Tibial nerve (tissue), 4 donors: ENCODE measurements at regions not wholly inside any gene's neighbourhood (a gene's known extent, or its start where the extent isn't known, plus 50 kb on each side); places are given as distances from the start of the nearest gene placed in this dataset.

Experiments used
- DNase-seq, 2 donors: peaks; one replicate each; pipeline ENCODE4 v3.0.0-alpha.2; 2019; ENCODE audit warnings: low spot score in 2 of 2
- H3K27ac ChIP-seq, 4 donors: fragments of 200-600 bp; sonication (generic) in 3 of 4; one replicate each; pipeline ENCODE4 v1.5.1; 2017 to 2019; ENCODE audit warnings: mild to moderate bottlenecking in 1 of 4
- H3K27me3 ChIP-seq, 2 donors: fragments of 200-600 bp; sonication (generic) in 1 of 2; one replicate each; pipeline versions ENCODE4 v1.5.1 to v1.6.0; 2017 to 2019
- H3K36me3 ChIP-seq, 3 donors: fragments of 200-600 bp; sonication (generic); one replicate each; pipeline ENCODE4 v1.5.1; 2018 to 2019
- H3K4me1 ChIP-seq, 4 donors: fragments of 200-600 bp; sonication (generic) in 3 of 4; one replicate each; pipeline ENCODE4 v1.5.1; 2017 to 2019
- H3K4me3 ChIP-seq, 4 donors: fragments of 200-600 bp; sonication (generic) in 3 of 4; one replicate each; pipeline ENCODE4 v1.5.1; 2017 to 2019; ENCODE audit warnings: mild to moderate bottlenecking in 1 of 4, moderate library complexity in 1 of 4
- H3K9me3 ChIP-seq, 4 donors: fragments of 200-600 bp; sonication (generic) in 3 of 4; one replicate each; pipeline ENCODE4 v1.5.1; 2017 to 2019
- CTCF ChIP-seq, 5 experiments: fragments of 200-600 bp in 3 of 5; fragments of 450-650 bp in 2 of 5; sonication (generic) in 3 of 5; IDR thresholded peaks; one replicate each; pipeline ENCODE4 v1.5.1; 2016 to 2019; ENCODE audit warnings: antibody characterized with exemption in 5 of 5, mild to moderate bottlenecking in 3 of 5, moderate library complexity in 2 of 5
- EP300 ChIP-seq, 2 donors: sonication (generic); formaldehyde crosslinking; IDR thresholded peaks; one replicate each; pipeline ENCODE4 v1.6.1; 2017; ENCODE audit warnings: antibody characterized with exemption in 2 of 2, mild to moderate bottlenecking in 1 of 2
- POLR2A ChIP-seq, 2 donors: fragments of 450-650 bp; IDR thresholded peaks; one replicate each; pipeline ENCODE4 v1.6.1; 2017; ENCODE audit warnings: antibody characterized with exemption in 2 of 2, mild to moderate bottlenecking in 2 of 2, moderate library complexity in 2 of 2
- WGBS, 2 donors: methylation state at CpG; one replicate each; pipeline ENCODE4 v1.1.5; 2018; 5-methylcytosine and 5-hydroxymethylcytosine counted together

GRCh38 chr2:15799432-15799827 lies 140.9 kb upstream of the MYCN start:
- H3K36me3 ChIP-seq, result no peaks in the 10 kb centered on the region
- H3K4me1 ChIP-seq, result peaks cover 0 to 50% (median 9%) of the 10 kb centered on the region in 4 donors
- WGBS, 2 donors, result 84 to 89% methylated on average over 3 of the region's 3 CpGs
- TF ChIP-seq EP300 (IDR thresholded peaks at IDR 0.05) (no peak), POLR2A (IDR thresholded peaks at IDR 0.05) (no peak), CTCF (IDR thresholded peaks at IDR 0.05) (no peak)
- no peaks in the 10 kb centered on the region for H3K27me3 ChIP-seq
- peak overlapping the region in 2 of 4 donors; percentile 70 to 72 for H3K27ac ChIP-seq
- no peak for DNase-seq
- H3K9me3 ChIP-seq, result no peaks in the 10 kb centered on the region
- H3K4me3 ChIP-seq, result no peak overlapping the region

GRCh38 chr2:15800495-15801329 lies 139.6 kb upstream of the MYCN start:
- Histone ChIP-seq H3K9me3 (no peaks in the 10 kb centered on the region), H3K36me3 (no peaks in the 10 kb centered on the region), H3K27ac (peak overlapping the region in 2 of 4 donors; percentile 70 to 72), H3K27me3 (no peaks in the 10 kb centered on the region), H3K4me1 (peaks cover 0 to 41% (median 9%) of the 10 kb centered on the region in 4 donors), H3K4me3 (no peak overlapping the region)
- peak; percentile 7 to 38 for DNase-seq
- no peak for TF ChIP-seq POLR2A (IDR thresholded peaks at IDR 0.05)
- TF ChIP-seq EP300 (IDR thresholded peaks at IDR 0.05), result peak; percentile 51 to 94
- WGBS, 2 donors, result 53 to 54% methylated on average over 17 of the region's 17 CpGs

GRCh38 chr2:15801439-15801838 lies 138.9 kb upstream of the MYCN start:
- Histone ChIP-seq H3K9me3 (no peaks in the 10 kb centered on the region), H3K4me3 (no peak overlapping the region), H3K27me3 (no peaks in the 10 kb centered on the region), H3K4me1 (peaks cover 0 to 34% (median 9%) of the 10 kb centered on the region in 4 donors), H3K36me3 (no peaks in the 10 kb centered on the region), H3K27ac (peak overlapping the region in 2 of 4 donors; percentile 25 to 53)
- DNase-seq, result no peak
- 94 to 95% methylated on average over 14 of the region's 14 CpGs for WGBS, 2 donors
- TF ChIP-seq POLR2A (IDR thresholded peaks at IDR 0.05) (no peak), CTCF (IDR thresholded peaks at IDR 0.05) (no peak), EP300 (IDR thresholded peaks at IDR 0.05) (no peak)

GRCh38 chr2:15801904-15802303 lies 138.4 kb upstream of the MYCN start:
- TF ChIP-seq EP300 (IDR thresholded peaks at IDR 0.05), result no peak
- no peak for TF ChIP-seq POLR2A (IDR thresholded peaks at IDR 0.05)
- TF ChIP-seq CTCF (IDR thresholded peaks at IDR 0.05), result no peak
- 87 to 91% methylated on average over 6 of the region's 6 CpGs for WGBS, 2 donors
- H3K9me3 ChIP-seq, result no peaks in the 10 kb centered on the region
- no peak for DNase-seq
- peaks cover 0 to 34% (median 9%) of the 10 kb centered on the region in 4 donors for H3K4me1 ChIP-seq
- no peak overlapping the region for H3K4me3 ChIP-seq
- H3K36me3 ChIP-seq, result no peaks in the 10 kb centered on the region
- H3K27me3 ChIP-seq, result no peaks in the 10 kb centered on the region
- H3K27ac ChIP-seq, result peak overlapping the region in 2 of 4 donors; percentile 25 to 53

GRCh38 chr2:15802657-15803542 lies 137.4 kb upstream of the MYCN start:
- no peaks in the 10 kb centered on the region for H3K36me3 ChIP-seq
- H3K4me1 ChIP-seq, result peaks cover 0 to 32% (median 9%) of the 10 kb centered on the region in 4 donors
- no peaks in the 10 kb centered on the region for H3K27me3 ChIP-seq
- 41 to 50% methylated on average over 10 of the region's 10 CpGs for WGBS, 2 donors
- H3K4me3 ChIP-seq, result no peak overlapping the region
- H3K27ac ChIP-seq, result peak overlapping the region in 1 of 4 donors; percentile 53
- DNase-seq, result no peak
- no peaks in the 10 kb centered on the region for H3K9me3 ChIP-seq
- TF ChIP-seq CTCF (IDR thresholded peaks at IDR 0.05), result no peak
- no peak for TF ChIP-seq POLR2A (IDR thresholded peaks at IDR 0.05)
- no peak for TF ChIP-seq EP300 (IDR thresholded peaks at IDR 0.05)
